GM21529 (cell line): ENCODE measurements at regions not wholly inside any gene's neighbourhood (a gene's known extent, or its start where the extent isn't known, plus 50 kb on each side); places are given as distances from the start of the nearest gene placed in this dataset.
"Not testable (repeated sequence)": the region's sequence is repeated elsewhere in the genome, so short reads cannot be mapped to it uniquely, and the experiment has no call there.

Source experiments
- ATAC-seq: cut with Tn5 transposase; IDR thresholded peaks from one replicate; pipeline ENCODE4 v1.9.1; 2021; ENCODE audit not compliant: unreplicated experiment

DNA sequence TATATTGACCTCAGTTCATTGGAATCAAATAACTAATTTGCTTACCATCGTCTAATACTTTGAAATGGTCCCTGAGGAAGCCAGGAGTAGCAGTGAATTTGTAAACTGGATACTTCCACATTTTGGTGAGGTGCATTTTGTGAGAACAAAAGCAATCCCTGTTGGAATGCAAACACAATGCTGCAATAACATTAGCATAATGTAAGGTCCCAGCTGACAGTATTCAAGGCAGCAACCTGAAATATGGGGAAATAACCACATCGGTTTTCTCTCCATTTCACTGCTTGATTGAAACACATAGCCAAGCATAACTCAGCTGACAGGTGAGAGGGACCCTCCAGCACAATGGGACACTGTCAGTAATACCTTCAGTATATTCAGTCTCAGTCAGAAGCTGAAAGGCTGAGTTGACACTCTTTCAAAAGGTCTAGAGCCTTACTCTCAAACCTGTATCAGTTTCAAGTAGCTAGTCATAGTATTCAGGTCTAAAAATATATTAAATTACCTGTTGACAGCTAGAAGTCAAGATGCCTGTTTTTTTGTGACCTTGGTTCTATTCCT lies 1311.9 kb upstream of the NRXN1 start:
- ATAC-seq: no peak

DNA sequence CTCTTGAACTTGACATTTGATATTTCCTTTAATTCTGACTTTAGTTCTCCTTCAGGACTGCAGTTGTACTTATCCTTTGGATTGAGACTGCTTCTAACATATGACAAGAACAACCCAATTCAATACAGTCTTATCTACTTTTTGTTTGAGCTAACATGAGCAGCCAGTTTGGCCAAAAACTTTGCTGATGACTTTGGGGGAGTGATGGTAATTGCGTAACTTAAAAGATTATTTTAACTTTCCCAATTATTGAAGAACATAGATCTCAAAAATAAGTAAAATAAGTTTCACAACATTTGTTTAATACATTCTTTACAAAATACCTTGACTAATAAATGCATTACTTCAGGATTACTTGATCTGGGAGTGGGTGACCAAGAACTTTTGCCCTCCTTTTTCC lies 1311.1 kb upstream of the NRXN1 start:
- ATAC-seq: no peak

DNA sequence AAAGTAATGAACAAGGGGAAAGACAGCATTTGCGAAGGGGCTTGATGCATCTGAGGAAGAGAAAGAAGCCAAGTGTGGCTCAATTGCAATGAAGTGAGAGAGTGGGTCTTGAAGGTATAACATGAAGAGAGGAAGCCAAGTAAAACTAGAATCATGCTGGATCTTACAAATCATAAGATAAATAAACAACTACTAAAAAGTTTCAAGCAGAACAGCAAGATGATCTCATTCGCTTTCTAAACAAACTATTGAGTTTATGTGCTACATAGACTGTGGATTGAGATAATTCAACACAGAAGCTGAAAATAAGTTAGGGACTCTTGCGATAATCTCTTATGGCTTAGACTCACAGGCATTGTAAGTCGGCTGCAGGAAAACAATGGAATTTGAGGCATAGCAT lies 1310.5 kb upstream of the NRXN1 start:
- no peak for ATAC-seq

DNA sequence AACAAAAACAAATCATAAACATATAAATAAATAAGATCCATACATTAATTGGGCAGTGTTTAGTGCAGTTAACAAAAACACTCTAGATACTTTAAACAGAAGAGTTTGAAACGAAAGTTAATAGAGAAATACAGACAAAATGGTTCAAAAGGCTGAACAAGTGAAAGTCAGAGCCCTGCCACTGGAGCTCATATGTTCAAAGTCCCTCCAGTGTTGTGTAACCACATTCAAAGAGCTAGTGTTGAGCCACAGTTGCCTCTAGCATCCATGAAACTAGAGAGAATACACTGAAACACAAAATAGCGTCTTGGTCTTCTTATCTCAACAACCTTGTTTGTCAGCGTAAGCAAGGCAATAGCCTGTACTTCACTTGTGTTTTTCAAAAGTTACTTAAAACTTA lies 1309.8 kb upstream of the NRXN1 start:
- no peak for ATAC-seq

DNA sequence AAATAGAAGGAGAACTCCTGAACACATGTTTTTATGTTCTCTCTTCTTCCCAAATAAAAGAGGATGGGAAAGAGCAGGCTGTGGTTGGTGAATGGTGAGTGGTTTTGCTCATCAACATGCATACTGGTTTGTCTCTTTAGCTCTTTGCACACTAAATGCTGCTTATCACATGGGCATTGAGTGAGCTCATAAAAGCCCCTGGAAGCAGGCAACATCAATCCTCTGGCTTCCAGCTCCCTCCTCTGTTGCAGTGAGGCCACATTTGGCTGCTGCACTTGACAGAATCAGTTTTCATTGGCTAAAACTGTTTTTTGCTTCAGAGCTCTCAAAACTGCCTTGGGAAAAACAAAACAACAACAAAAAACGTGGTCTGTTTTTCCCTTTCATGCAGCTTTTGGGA lies 1308.2 kb upstream of the NRXN1 start:
- no peak for ATAC-seq

DNA sequence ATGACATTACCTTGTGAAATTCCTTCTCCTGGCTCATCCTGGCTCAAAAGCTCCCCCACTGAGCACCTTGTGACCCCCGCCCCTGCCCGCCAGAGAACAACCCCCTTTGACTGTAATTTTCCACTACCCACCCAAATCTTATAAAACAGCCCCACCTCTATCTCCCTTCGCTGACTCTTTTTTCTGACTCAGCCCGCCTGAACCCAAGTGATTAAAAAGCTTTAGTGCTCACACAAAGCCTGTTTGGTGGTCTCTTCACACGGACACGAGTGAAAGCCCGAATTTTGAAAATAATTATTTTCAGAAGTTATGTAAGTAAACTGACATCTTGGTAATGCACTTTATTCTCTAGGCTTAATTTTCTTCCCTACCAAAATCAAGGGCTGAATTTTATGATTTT lies 1305.9 kb upstream of the NRXN1 start:
- not testable (repeated sequence) for ATAC-seq

DNA sequence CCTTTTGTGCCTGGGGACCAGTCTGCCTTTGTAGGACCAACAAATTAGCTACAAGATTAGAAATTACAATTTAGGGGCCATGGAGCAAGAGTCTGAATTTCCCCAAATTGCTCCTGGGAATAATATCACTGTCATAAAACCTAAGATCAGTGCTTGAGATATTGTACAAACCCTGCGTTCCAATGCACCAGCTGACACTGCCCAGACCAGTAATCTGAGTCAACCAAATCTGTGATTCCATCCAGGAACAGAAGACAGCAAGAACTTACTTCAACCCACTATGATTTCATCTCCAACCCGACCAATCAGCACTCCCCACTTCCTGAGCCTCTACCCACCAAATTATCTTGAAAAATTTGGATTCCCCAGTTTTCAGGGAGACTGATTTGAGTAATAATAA lies 1305.0 kb upstream of the NRXN1 start:
- no peak for ATAC-seq

DNA sequence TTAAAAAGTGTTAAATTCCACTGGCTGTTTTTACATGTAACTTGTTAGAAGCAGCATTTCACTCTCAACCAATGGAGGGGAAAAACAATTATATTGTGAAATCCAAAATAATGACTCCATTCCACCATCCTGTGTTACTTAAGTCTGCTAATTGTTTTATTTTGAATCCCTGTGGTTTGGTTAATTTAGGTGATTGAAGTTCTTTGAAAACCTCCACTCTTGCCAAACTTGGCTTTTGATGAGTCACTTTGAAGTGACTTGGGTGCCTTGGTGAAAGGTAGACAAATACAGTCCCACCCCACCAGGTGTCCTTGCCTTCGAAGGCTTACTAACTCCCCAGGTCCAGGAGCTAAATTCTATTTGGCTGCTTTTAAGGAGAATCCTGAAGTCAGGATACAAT lies 1303.8 kb upstream of the NRXN1 start:
- ATAC-seq: no peak

DNA sequence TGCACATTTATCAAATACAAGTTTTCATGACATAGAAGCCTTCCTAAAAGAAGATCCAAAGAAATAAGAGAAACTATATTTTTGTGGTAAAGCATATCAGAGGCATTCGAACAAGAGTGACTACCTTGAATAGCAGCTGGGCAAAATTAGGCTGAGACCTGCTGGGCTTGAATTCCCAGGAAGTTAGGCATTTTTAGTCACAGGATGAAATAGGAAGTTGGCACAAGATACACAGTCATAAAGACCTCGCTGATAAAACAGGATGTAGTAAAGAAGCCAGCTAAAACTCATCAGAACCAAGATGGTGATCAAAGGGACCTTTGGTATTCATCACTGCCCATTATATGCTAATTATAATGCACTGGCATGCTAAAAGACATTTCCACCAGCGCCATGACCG lies 1302.3 kb upstream of the NRXN1 start:
- no peak for ATAC-seq

DNA sequence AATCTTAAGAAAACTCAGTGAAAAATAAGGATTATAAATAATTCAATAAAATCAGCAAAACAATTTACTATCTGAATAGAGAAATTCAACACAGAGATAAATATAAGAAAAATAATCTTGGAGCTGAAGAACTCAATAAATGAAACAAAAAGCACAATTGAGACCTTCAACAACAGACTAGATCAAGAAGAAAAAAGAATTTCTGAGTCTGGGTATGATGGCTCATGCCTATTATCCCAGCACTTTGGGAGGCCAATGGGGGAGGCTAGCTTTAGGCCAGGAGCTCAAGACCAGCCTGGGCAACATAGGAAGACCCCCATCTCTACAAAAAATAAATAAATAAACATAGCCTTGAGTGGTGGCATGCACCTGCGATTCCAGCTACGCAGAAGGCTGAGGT lies 1295.7 kb upstream of the NRXN1 start:
- ATAC-seq: no peak

DNA sequence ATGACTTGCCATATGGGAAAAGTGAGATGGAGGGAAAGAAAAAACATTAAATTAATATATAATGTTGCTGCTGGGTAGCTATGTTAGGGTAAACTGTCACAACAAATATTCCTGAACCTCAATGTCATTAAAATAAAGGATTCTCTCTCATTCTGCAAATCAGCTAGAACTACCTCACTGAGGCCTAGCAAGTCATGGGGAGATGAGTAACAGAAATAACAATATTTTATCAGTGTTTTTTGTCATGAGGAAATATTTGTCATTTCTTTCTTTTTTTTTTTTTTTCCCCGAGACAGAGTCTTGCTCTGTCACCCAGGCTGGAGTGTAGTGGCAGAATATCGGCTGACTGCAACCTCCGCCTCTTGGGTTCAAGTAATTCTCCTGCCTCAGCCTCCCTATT lies 1282.3 kb upstream of the NRXN1 start:
- ATAC-seq: no peak

DNA sequence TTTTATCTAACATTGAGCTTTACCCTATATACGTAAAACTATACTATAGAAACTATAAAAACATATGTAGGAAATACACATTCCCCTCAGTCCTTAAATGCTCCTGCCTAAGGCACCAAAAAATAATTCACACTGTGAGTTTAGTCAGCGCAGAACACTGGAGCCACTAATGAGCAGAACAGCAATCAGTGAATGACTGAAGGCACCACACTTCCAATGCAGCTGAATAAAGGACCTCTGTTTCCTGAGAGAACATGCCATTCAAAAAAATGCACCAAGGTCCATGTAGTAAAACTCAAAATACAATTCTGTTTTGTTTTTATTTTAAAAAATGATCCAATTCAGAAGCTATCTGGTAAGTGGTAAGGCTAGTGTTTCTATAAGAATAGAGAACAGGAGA lies 1280.6 kb upstream of the NRXN1 start:
- ATAC-seq: no peak

DNA sequence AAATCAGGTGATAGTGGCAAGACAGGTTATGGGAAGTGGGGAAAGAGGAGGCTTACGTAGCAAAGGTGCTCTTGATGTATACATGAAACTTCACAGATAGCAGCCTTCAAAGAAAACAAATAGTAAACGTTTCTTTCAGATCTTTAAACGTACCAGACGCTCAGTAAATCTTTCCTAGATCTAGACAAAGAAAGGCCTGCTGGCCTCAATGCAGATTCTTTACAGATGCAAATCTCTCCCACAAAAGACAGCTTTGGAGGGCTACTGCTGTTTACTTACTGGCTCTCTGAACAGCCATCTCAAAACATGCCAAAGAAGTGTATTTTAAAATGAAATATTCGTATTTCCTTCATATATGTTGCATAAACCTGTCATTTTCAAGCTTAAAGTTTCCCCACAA lies 1279.9 kb upstream of the NRXN1 start:
- ATAC-seq: no peak

DNA sequence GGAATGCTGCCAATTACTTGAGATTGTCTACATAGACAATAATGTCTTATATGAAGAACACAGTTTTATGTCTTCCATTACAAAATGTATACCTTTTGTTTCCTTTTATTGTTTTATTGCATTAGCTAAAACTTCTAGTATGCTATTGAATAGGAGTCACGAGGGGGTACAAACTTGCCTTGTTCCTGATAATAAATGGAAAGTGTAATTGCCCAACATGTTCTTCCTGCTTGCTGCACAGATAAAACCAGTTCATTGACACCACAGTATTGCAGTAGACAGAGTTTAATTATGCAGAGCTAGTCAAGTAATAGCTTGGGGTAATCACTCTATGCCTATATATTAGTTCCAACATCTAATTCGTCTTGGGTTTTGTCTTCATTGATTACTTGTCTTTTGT lies 1276.2 kb upstream of the NRXN1 start:
- ATAC-seq: no peak

DNA sequence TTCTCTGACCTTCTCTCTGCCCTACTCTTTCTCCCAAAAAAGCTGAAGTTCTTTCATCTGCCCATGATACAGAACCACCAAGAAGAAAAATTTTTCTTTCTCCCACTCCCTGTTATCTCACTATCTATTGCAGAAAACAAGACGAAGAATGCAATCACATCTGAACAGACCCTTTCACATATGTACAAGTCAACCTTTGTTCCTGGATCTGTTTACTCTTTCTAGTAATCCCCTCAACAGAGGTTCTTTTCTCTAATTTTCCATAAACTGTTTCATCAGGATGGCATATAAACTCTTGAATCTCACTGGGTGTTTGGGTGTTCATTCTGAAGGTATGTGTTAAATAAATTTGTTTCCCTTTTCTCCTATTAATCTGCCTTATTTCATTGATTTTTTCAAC lies 1262.7 kb upstream of the NRXN1 start:
- ATAC-seq: no peak

DNA sequence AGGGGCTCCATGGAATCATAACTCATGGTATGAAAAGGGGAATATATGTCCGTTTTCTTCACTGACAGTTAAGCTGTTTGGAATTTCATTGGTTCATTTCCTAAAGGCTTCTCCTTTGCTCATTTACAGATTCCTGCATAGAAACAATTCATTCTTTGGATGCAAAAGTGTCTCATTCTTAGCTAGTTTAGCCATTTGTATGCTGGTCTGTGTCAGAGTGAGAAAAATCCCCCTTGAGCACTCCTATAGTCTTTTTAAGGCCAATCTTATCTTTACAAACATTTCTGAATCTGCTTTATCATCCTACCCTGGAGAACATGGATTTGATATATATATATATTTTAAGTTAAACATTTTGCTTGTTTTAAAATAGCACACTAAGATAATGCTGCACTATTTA lies 1260.9 kb upstream of the NRXN1 start:
- ATAC-seq: no peak

DNA sequence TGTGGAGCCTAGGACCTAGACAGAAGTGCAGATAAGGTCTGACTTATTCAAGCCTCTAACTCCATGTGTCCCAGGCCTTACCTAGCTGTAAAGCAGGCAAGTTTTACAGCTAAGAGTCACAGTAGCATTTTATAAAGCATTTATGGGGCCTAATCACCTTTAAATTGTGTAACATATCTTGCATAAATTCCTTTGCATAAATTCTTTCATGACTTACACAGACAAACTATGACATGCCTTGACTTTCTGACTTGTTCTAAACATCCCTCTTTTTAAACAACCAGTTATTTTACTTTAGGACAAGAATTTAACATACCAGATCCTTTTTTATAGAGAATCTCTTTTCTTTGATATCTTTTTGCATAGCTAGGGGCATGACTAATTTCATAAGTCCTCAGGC lies 1257.8 kb upstream of the NRXN1 start:
- no peak for ATAC-seq

DNA sequence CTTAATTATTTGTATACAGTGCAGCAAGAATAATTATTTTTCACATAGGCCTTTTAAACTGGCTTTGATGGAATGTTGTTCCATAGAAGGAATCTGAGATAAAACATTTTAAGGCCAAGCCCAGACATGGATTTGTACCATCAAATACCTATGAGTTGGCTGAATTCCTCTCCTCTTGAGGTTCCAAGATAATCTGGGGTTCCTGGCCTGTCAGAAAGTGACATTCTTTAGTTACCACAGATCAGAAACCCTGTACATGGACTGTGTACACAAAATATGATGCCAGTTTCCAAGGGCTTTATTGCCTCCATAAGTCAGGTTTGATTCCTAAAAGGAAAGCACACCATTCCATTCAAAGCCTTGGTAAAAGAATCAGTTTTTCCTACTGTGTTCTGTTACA lies 1256.7 kb upstream of the NRXN1 start:
- no peak for ATAC-seq

DNA sequence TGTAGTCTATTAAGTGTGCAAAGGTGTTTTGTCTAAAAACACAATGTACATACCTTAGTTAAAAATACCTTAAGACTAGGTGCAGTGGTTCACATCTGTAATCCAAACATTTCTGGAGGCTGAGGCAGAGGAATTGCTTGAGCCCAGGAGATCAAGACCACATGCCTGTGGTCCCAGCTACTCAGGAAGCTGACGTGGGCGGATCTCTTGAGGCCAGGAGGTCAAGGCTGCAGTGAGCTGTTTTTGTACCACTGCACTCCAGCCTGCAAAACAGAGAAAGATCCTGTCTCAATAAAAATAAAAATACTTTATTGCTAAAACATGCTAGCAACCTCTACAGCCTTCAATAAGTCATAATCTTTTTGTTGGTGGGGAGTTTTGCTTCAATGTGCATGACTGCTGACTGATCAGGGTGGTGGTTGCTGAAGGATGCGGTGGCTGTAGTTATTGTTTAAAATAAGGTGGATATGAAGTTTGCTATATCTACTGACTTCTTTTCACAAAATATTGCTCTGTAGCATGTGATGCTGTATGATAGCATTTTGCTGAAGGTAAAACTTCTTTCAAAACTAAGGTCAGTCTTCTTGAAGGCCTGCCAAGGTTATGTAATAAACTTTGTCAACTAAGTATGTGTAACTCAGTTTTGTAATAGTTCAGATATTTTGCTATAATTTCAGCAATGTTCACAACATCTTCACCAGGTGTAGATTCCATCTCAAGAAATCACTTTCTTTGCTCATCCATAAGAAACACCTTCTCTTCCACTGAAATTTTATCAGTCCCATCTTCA lies 1238.0 kb upstream of the NRXN1 start:
- no peak for ATAC-seq

DNA sequence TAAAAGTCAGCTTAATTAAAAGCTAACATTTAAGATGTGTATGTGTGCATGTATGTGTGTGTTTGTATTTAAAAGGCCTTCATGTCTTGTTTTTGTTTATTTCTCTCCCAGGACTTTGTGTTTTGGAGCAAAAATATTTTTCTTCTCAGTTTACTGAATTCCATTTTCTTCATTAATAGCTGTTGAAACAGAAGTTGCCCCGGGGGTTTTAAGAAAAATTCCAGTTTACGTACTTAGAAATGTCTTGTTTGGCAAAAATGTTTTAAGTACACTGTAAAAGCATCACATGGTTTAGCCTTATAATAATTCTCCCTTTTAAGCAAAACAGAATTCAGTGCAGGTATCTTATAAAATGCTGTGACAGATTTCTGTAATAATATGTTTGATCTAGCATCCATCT lies 1233.0 kb upstream of the NRXN1 start:
- ATAC-seq: no peak

DNA sequence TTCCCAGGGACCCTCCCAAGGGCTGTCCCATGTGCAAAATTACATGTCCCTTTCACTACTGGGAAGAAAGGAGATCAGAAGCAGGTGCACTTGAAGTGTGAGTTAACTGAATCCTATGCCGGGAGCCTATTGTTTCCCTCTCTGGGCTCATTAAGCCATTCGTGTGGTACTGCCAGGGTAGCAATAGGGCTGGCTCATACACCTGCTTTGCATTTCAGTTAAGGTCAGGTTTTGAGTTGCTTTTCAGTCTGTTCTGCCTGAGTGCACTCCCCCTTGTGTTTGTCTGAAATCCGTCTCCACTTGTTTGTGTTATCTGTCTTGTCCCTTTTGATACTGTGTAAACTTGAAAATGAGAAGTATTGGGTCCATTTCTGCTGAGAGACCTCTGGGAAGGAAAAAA lies 1232.6 kb upstream of the NRXN1 start:
- no peak for ATAC-seq

DNA sequence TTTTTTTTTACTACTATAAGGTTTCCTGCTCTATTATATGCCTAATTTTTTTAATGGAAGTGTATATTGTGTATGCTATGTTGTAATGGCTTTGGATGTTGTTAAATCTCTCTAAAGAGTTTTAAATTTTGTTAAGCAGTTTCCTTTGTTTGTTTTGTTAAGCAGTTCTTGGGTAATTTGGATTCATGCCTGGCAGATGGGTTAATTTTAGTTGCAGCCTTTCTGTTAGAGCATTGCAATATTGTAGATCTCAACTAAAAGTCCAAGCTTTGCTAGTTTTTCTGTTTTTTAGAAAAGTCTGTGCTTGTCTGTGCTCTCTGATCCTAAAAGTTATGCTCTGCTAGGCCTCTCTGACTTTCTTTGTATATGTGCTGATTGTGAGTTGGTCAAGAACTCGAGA lies 1229.0 kb upstream of the NRXN1 start:
- no peak for ATAC-seq

DNA sequence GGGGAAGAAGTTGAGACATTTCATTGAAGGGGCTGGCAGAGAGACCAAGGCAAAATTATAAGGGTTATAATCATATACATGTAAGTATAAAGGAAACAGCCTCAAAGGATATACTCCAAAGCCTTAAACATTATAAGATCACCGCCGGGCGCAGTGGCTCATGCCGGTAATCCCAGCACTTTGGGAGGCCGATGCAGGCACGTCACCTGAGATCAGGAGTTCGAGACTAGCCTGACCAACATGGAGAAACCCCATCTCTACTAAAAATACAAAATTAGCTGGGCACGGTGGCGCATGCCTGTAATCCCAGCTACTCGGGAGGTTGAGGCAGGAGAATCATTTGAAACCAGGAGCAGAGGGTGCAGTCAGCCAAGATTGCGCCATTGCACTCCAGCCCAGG lies 1227.0 kb upstream of the NRXN1 start:
- ATAC-seq: not testable (repeated sequence)
